HG02885 (cell line): ENCODE measurements at regions not wholly inside any gene's neighbourhood (a gene's known extent, or its start where the extent isn't known, plus 50 kb on each side); places are given as distances from the start of the nearest gene placed in this dataset.
A peak's percentile ranks its signal among the peaks of the same experiment; 100 is the strongest.
"Not testable (repeated sequence)": the region's sequence is repeated elsewhere in the genome, so short reads cannot be mapped to it uniquely, and the experiment has no call there.

Experiments used
- ATAC-seq: cut with Tn5 transposase; IDR thresholded peaks from one replicate; pipeline ENCODE4 v1.9.1; 2021; ENCODE audit warnings: mild to moderate bottlenecking; ENCODE audit not compliant: unreplicated experiment, poor library complexity

- ATAC-seq = no peak
These were observed 752.5 kb upstream of the ZWINT start for GRCh38 chr10:57113545-57113944.

GRCh38 chr10:57102236-57102635 lies 741.2 kb upstream of the ZWINT start:
- no peak for ATAC-seq

GRCh38 chr10:57098146-57098545 lies 737.1 kb upstream of the ZWINT start:
- peak; percentile 43 for ATAC-seq

- no peak for ATAC-seq
These were observed 735.0 kb upstream of the ZWINT start for GRCh38 chr10:57096044-57096443.

- no peak for ATAC-seq
These were observed 733.9 kb upstream of the ZWINT start for GRCh38 chr10:57094965-57095364.

GRCh38 chr10:57094083-57094482 lies 733.0 kb upstream of the ZWINT start:
- ATAC-seq = no peak

- no peak for ATAC-seq
These were observed 692.5 kb upstream of the ZWINT start for GRCh38 chr10:57053530-57053929.

GRCh38 chr10:57049096-57049495 lies 688.0 kb upstream of the ZWINT start:
- ATAC-seq = no peak

GRCh38 chr10:57038531-57038930 lies 677.5 kb upstream of the ZWINT start:
- no peak for ATAC-seq

GRCh38 chr10:57035310-57035709 lies 674.3 kb upstream of the ZWINT start:
- no peak for ATAC-seq

GRCh38 chr10:57032301-57032700 lies 671.2 kb upstream of the ZWINT start:
- not testable (repeated sequence) for ATAC-seq

GRCh38 chr10:57031346-57031745 lies 670.3 kb upstream of the ZWINT start:
- no peak for ATAC-seq

GRCh38 chr10:57026307-57026706 lies 665.2 kb upstream of the ZWINT start:
- no peak for ATAC-seq

- ATAC-seq = no peak
These were observed 662.6 kb upstream of the ZWINT start for GRCh38 chr10:57023626-57024025.

GRCh38 chr10:57018452-57018851 lies 657.4 kb upstream of the ZWINT start:
- ATAC-seq = no peak

GRCh38 chr10:57017356-57018037 lies 656.4 kb upstream of the ZWINT start:
- ATAC-seq = no peak

- ATAC-seq = no peak
These were observed 654.7 kb upstream of the ZWINT start for GRCh38 chr10:57015595-57016318.

- ATAC-seq = no peak
These were observed 654.1 kb upstream of the ZWINT start for GRCh38 chr10:57015187-57015586.

- ATAC-seq = no peak
These were observed 653.7 kb upstream of the ZWINT start for GRCh38 chr10:57014758-57015157.

GRCh38 chr10:57008189-57008588 lies 647.1 kb upstream of the ZWINT start:
- no peak for ATAC-seq

- no peak for ATAC-seq
These were observed 630.6 kb upstream of the ZWINT start for GRCh38 chr10:56991591-56992069.

GRCh38 chr10:56975513-56975912 lies 614.5 kb upstream of the ZWINT start:
- no peak for ATAC-seq
